GM18909 (cell line): ENCODE measurements at regions not wholly inside any gene's neighbourhood (a gene's known extent, or its start where the extent isn't known, plus 50 kb on each side); places are given as distances from the start of the nearest gene placed in this dataset.
"Not testable (repeated sequence)": the region's sequence is repeated elsewhere in the genome, so short reads cannot be mapped to it uniquely, and the experiment has no call there.

ENCODE experiments used
- ATAC-seq: cut with Tn5 transposase; IDR thresholded peaks from one replicate; pipeline ENCODE4 v1.9.1; 2021; ENCODE audit warnings: mild to moderate bottlenecking; ENCODE audit not compliant: unreplicated experiment, poor library complexity

GRCh38 chr7:153954477-153954876, 97.7 kb upstream of the DPP6 start:
- ATAC-seq = no peak

GRCh38 chr7:153957677-153958076, 94.5 kb upstream of the DPP6 start:
- ATAC-seq = not testable (repeated sequence)

DNA sequence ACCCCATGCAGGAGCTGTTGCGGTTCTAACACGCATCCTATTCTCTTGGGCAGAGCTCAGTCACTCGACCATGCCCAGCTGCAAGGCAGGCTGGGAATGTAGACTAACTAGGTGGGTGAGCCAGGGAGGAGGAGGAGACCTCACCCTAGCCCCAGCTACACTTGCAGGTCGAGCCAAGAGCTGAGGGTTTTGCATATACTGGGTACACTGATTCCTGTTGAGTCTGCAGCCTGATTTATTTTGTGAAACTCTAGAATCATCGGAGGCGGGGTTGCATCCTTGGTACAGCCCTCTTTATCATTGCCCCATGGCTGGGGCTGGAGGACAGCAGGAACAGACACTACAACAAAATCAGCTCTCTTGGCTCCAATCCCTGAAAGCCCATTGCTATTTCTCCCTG, 93.8 kb upstream of the DPP6 start:
- ATAC-seq = not testable (repeated sequence)

DNA sequence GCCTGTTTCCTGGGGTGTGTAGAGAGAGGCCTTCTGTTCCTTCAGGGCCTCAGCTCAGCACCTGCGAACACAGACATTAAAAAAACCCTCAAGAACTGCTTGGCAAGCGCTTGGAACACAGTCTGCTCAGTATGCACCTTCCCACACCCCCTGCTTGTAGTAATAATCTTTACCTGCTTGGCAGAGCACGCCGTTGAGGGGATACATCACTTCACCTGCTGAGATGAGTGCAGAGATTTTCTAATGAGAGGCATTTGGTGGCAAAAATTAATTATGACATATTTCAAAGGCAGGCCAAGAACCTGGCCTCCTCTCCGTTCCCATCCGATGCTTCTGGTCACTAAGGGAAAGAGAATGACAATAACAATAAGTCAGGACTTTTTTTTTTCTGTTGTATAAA, 93.4 kb upstream of the DPP6 start:
- ATAC-seq = not testable (repeated sequence)

DNA sequence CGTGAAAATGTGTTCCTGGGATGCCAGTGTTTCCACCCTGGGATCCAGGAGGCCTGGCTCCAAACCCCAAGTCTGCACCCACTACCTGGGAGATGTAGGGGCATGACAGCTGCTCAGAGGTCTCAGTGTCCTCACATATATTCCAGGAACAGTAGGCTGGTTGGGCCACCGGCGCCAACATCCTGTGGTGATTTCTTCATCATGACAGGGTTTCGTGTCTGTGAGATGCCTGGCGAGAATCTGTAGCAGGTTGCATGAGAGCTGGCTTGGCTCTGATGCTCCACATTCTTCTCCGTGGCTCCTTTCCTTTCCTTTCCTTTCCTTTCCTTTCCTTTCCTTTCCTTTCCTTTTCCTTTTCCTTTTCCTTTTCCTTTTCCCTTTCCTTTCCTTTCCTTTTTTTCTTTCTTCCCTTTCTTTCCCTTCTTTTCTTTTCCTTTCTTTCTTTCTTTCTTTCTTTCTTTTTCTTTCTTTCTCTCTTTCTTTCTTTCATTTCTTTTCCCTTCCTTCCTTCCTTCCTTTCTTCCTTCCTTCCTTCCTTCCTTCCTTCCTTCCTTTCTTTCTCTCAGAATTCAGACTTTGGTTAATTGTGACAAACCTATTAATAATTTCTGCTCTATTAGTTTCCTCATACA, 87.6 kb upstream of the DPP6 start:
- not testable (repeated sequence) for ATAC-seq

- not testable (repeated sequence) for ATAC-seq
Observed at GRCh38 chr7:153969016-153969415, 83.2 kb upstream of the DPP6 start.

- not testable (repeated sequence) for ATAC-seq
Observed at GRCh38 chr7:153974603-153975002, 77.6 kb upstream of the DPP6 start.

DNA sequence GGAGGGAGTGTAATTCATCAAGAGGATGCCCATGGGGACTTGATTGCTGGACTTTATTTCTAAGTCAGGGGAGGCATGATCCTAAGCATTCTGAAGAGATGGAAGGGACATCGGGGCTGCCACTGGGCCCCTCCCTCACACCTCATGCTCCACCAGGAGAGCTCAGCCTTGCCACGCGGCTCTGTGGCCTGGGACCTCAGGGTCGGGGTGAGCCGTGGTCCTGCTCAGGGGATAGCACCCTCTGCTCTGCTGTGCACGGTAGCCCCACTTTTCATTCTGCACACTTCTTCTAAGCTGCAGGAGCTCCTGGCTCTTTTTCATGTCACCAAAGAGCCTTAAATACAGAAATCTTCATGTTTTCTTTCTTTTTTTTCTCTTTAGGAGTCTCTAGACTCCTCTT, 75.5 kb upstream of the DPP6 start:
- not testable (repeated sequence) for ATAC-seq

DNA sequence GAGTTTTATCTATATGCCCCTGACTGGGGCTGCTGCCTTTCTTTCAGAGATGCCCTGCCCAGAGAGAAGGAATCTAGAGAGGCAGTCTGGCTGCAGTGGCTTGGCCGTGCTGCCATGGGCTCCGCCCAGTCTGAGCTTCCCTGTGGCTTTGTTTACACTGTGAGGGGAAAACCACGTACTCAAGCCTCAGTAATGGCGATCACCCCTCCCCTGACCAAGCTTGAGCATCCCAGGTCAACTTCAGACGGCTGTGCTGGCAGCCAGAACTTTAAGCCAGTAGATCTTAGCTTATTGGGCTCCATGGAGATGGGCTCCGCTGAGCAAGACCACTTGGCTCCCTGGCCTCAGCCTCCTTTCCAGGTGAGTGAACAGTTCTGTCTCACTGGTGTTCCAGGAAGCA, 69.0 kb upstream of the DPP6 start:
- not testable (repeated sequence) for ATAC-seq

DNA sequence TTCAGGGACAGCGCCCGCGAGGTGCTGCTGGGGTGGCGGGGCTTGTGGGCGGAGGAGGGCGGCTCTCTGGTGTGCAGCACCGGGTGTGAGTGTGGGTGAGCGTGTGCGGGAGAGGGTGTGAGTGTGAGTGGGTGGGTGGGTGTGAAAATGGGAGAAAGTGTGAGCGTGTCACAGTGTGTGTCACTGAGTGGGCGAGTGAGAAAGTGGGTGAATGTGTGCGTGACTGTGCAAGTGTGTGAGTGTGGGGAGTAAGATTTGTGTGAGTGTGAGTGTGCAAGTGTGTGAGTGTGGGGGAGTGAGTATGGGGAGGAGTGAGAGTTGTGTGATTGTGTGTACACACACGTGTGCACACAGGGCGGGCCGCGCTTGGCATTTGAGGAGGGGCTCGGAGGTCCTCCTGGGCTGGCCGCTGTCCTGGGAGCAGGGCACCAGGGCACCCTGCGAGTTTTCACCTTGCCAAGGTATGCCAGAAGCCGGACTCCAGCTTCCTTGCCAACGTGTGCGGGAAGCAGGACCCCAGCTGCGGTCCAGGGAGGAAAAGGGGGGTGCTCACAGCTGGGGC, 63.1 kb upstream of the DPP6 start:
- not testable (repeated sequence) for ATAC-seq

GRCh38 chr7:153989742-153990425, 62.3 kb upstream of the DPP6 start:
- not testable (repeated sequence) for ATAC-seq

DNA sequence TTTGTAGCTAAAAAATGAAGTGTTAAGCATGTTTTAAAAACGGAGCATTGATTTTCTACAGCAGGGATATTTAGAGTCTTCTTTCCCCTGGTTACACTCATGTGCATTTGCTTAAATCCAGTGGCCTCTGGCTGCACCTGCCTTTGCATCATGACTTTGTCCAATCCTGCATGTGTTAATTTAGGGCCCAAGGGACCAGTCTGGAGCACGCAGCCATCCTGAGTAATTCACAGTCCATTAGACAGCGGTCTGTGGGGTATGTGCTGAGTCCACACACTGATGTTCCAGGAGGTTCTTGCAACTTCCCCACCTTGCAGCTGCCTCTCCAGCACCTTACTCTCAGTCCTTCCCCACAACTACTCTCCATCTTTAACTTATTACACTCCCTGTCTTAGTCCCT, 60.7 kb upstream of the DPP6 start:
- not testable (repeated sequence) for ATAC-seq

GRCh38 chr7:153993402-153993801, 58.8 kb upstream of the DPP6 start:
- ATAC-seq = not testable (repeated sequence)

- not testable (repeated sequence) for ATAC-seq
Observed at GRCh38 chr7:153998896-153999295, 53.3 kb upstream of the DPP6 start.
